Peyer's patch (tissue), 4 donors: ENCODE measurements at regions not wholly inside any gene's neighbourhood (a gene's known extent, or its start where the extent isn't known, plus 50 kb on each side); places are given as distances from the start of the nearest gene placed in this dataset.

Experiments
- CTCF ChIP-seq, 6 experiments: fragments of 450-650 bp in 4 of 6; fragments of 200-600 bp in 2 of 6; sonication (generic) in 1 of 6; IDR thresholded peaks; one replicate each; pipeline ENCODE4 v1.5.1; 2017 to 2019; ENCODE audit warnings: antibody characterized with exemption in 6 of 6, mild to moderate bottlenecking in 3 of 6, moderate library complexity in 1 of 6
- POLR2A ChIP-seq, 2 donors: fragments of 450-650 bp; IDR thresholded peaks; one replicate each; pipeline ENCODE4 v1.5.1; 2017; ENCODE audit warnings: antibody characterized with exemption in 2 of 2, mild to moderate bottlenecking in 2 of 2, moderate library complexity in 2 of 2

GRCh38 chr5:111810112-111810511, 53.1 kb upstream of the NREP start:
- no peak for TF ChIP-seq CTCF (IDR thresholded peaks at IDR 0.05)
- no peak for TF ChIP-seq POLR2A (IDR thresholded peaks at IDR 0.05)
